GM21786 (cell line): ENCODE measurements at regions not wholly inside any gene's neighbourhood (a gene's known extent, or its start where the extent isn't known, plus 50 kb on each side); places are given as distances from the start of the nearest gene placed in this dataset.
"Not testable (repeated sequence)": the region's sequence is repeated elsewhere in the genome, so short reads cannot be mapped to it uniquely, and the experiment has no call there.

Experiments used
- ATAC-seq: cut with Tn5 transposase; IDR thresholded peaks from one replicate; pipeline ENCODE4 v1.9.1; 2021; ENCODE audit not compliant: unreplicated experiment

GRCh38 chr11:24406389-24406788 is 90.5 kb upstream of the LUZP2 start:
- ATAC-seq, result no peak

GRCh38 chr11:24406980-24407379 is 89.9 kb upstream of the LUZP2 start:
- ATAC-seq, result no peak

GRCh38 chr11:24407733-24408132 is 89.1 kb upstream of the LUZP2 start:
- no peak for ATAC-seq

GRCh38 chr11:24408202-24408601 is 88.7 kb upstream of the LUZP2 start:
- ATAC-seq, result no peak

- ATAC-seq, result no peak
These were observed 85.1 kb upstream of the LUZP2 start for GRCh38 chr11:24411791-24412190.

GRCh38 chr11:24412722-24413121 is 84.1 kb upstream of the LUZP2 start:
- ATAC-seq, result no peak

- ATAC-seq, result no peak
These were observed 83.5 kb upstream of the LUZP2 start for GRCh38 chr11:24413391-24413790.

- ATAC-seq, result not testable (repeated sequence)
These were observed 80.8 kb upstream of the LUZP2 start for GRCh38 chr11:24415955-24416636.

- ATAC-seq, result no peak
These were observed 75.1 kb upstream of the LUZP2 start for GRCh38 chr11:24421766-24422165.

- no peak for ATAC-seq
These were observed 74.5 kb upstream of the LUZP2 start for GRCh38 chr11:24422376-24422775.

- ATAC-seq, result no peak
These were observed 59.7 kb upstream of the LUZP2 start for GRCh38 chr11:24437123-24437522.
